Liver (tissue), 8 donors: ENCODE measurements at regions not wholly inside any gene's neighbourhood (a gene's known extent, or its start where the extent isn't known, plus 50 kb on each side); places are given as distances from the start of the nearest gene placed in this dataset.

ENCODE experiments used
- DNase-seq: peaks from one replicate; pipeline ENCODE4 v3.0.0-alpha.2; 2017; ENCODE audit warnings: low spot score
- H3K27ac ChIP-seq, 2 donors: one replicate each; pipeline ENCODE4 v1.7.0; 2013; ENCODE audit warnings: inconsistent platforms in 2 of 2, low read length in 2 of 2, control low read depth in 1 of 2, low read depth in 1 of 2, mild to moderate bottlenecking in 1 of 2
- H3K27me3 ChIP-seq, 4 donors: one replicate each; pipeline versions ENCODE4 v1.6.1 to v1.7.0; 2013; ENCODE audit warnings: low read length in 3 of 4, inconsistent platforms in 1 of 4, mild to moderate bottlenecking in 1 of 4, moderate library complexity in 1 of 4; ENCODE audit not compliant: control insufficient read depth in 4 of 4, insufficient read depth in 4 of 4
- H3K36me3 ChIP-seq, 4 donors: one replicate each; pipeline versions ENCODE4 v1.6.1 to v1.7.0; 2013; ENCODE audit warnings: low read length in 3 of 4, mild to moderate bottlenecking in 3 of 4, low read depth in 1 of 4, moderate library complexity in 1 of 4; ENCODE audit not compliant: control insufficient read depth in 4 of 4, insufficient read depth in 3 of 4
- H3K4me1 ChIP-seq, 4 donors: one replicate each; pipeline versions ENCODE4 v1.6.1 to v1.7.0; 2013; ENCODE audit warnings: low read length in 3 of 4, mild to moderate bottlenecking in 3 of 4, moderate library complexity in 1 of 4; ENCODE audit not compliant: control insufficient read depth in 4 of 4, insufficient read depth in 4 of 4
- H3K4me3 ChIP-seq, 3 donors: one replicate each; pipeline versions ENCODE4 v1.6.1 to v1.7.0; 2013; ENCODE audit warnings: low read length in 3 of 3, control low read depth in 1 of 3, low read depth in 1 of 3, mild to moderate bottlenecking in 1 of 3
- H3K9ac ChIP-seq, 2 donors: one replicate each; pipeline ENCODE4 v1.7.0; 2013; ENCODE audit warnings: low read length in 2 of 2, mild to moderate bottlenecking in 2 of 2, moderate library complexity in 2 of 2, control low read depth in 1 of 2, low read depth in 1 of 2
- H3K9me3 ChIP-seq, 4 donors: one replicate each; pipeline versions ENCODE4 v1.6.1 to v1.7.0; 2013; ENCODE audit warnings: low read length in 3 of 4; ENCODE audit not compliant: control insufficient read depth in 4 of 4
- EGR1 ChIP-seq, 2 donors: IDR thresholded peaks; 2 replicates each; pipeline ENCODE4 v1.6.1; 2016 to 2018; ENCODE audit warnings: antibody characterized with exemption in 2 of 2, low read depth in 2 of 2
- FOXA1 ChIP-seq: IDR thresholded peaks from 2 replicates; pipeline ENCODE4 v1.6.1; 2016; ENCODE audit warnings: antibody characterized with exemption
- FOXA2 ChIP-seq: IDR thresholded peaks from 2 replicates; pipeline ENCODE4 v1.6.1; 2016; ENCODE audit warnings: antibody characterized with exemption
- GABPA ChIP-seq, 2 donors: IDR thresholded peaks in 1 of 2; conservative IDR thresholded peaks in 1 of 2; 2 replicates each; pipeline ENCODE4 v1.6.1; 2016; ENCODE audit warnings: antibody characterized with exemption in 2 of 2, mild to moderate bottlenecking in 1 of 2, moderate library complexity in 1 of 2
- HNF4A ChIP-seq, 2 donors: conservative IDR thresholded peaks; 2 replicates each; pipeline ENCODE4 v1.6.1; 2016; ENCODE audit warnings: antibody characterized with exemption in 2 of 2, mild to moderate bottlenecking in 2 of 2
- HNF4G ChIP-seq: IDR thresholded peaks from 2 replicates; pipeline ENCODE4 v1.6.1; 2016; ENCODE audit warnings: antibody characterized with exemption
- JUND ChIP-seq, 2 donors: IDR thresholded peaks; 2 replicates each; pipeline ENCODE4 v1.6.1; 2016; ENCODE audit warnings: antibody characterized with exemption in 2 of 2
- NR2F2 ChIP-seq: IDR thresholded peaks from 2 replicates; pipeline ENCODE4 v1.6.1; 2016; ENCODE audit warnings: antibody characterized with exemption
- RAD21 ChIP-seq, 2 donors: IDR thresholded peaks; 2 replicates each; pipeline ENCODE4 v1.6.1; 2016; ENCODE audit warnings: antibody characterized with exemption in 2 of 2, mild to moderate bottlenecking in 2 of 2
- RXRA ChIP-seq, 2 donors: IDR thresholded peaks; 2 replicates each; pipeline ENCODE4 v1.6.1; 2017 to 2018; ENCODE audit warnings: antibody characterized with exemption in 2 of 2, mild to moderate bottlenecking in 1 of 2
- SP1 ChIP-seq: IDR thresholded peaks from 2 replicates; pipeline ENCODE4 v1.6.1; 2018; ENCODE audit warnings: antibody characterized with exemption, mild to moderate bottlenecking
- TAF1 ChIP-seq: conservative IDR thresholded peaks from 2 replicates; pipeline ENCODE4 v1.6.1; 2016; ENCODE audit warnings: antibody characterized with exemption, mild to moderate bottlenecking
- YY1 ChIP-seq: IDR thresholded peaks from 2 replicates; pipeline ENCODE4 v1.6.1; 2016; ENCODE audit warnings: antibody characterized with exemption, mild to moderate bottlenecking
- WGBS: extraction: QIAGEN DNeasy Blood & Tissue Kit; methylation state at CpG from one replicate; pipeline ENCODE4 v1.1.7; 2013; 5-methylcytosine and 5-hydroxymethylcytosine counted together
- TF ChIP-seq, protein P1 (sequence below): IDR thresholded peaks from 2 replicates; pipeline ENCODE4 v1.6.1; 2016; ENCODE audit warnings: antibody characterized with exemption
- TF ChIP-seq, protein P2 (sequence below): IDR thresholded peaks from 2 replicates; pipeline ENCODE4 v1.6.1; 2016; ENCODE audit warnings: antibody characterized with exemption
- TF ChIP-seq, protein P3 (sequence below): IDR thresholded peaks from 2 replicates; pipeline ENCODE4 v1.6.1; 2016; ENCODE audit warnings: antibody characterized with exemption, mild to moderate bottlenecking
- TF ChIP-seq, protein P4 (sequence below): IDR thresholded peaks from 2 replicates; pipeline ENCODE4 v1.6.1; 2016; ENCODE audit warnings: antibody characterized with exemption
- TF ChIP-seq, protein P5 (sequence below): fragments of 150-350 bp; IDR thresholded peaks from 2 replicates; pipeline ENCODE4 v1.5.1; 2017; ENCODE audit warnings: improper control_type of control experiment, low read depth, low read length; ENCODE audit not compliant: missing input control
- donor health status: healthy.
- donor health status: healthy.
- donor health status: healthy.
- donor health status: healthy.
- donor health status: healthy.

- Histone ChIP-seq H3K9me3 (no peaks in the 10 kb centered on the region), H3K9ac (no peak overlapping the region), H3K27me3 (peaks cover 0 to 3% (median 0%) of the 10 kb centered on the region in 4 donors), H3K36me3 (no peaks in the 10 kb centered on the region), H3K4me3 (no peak overlapping the region), H3K4me1 (no peaks in the 10 kb centered on the region), H3K27ac (no peak overlapping the region)
- TF ChIP-seq, protein P1, sequence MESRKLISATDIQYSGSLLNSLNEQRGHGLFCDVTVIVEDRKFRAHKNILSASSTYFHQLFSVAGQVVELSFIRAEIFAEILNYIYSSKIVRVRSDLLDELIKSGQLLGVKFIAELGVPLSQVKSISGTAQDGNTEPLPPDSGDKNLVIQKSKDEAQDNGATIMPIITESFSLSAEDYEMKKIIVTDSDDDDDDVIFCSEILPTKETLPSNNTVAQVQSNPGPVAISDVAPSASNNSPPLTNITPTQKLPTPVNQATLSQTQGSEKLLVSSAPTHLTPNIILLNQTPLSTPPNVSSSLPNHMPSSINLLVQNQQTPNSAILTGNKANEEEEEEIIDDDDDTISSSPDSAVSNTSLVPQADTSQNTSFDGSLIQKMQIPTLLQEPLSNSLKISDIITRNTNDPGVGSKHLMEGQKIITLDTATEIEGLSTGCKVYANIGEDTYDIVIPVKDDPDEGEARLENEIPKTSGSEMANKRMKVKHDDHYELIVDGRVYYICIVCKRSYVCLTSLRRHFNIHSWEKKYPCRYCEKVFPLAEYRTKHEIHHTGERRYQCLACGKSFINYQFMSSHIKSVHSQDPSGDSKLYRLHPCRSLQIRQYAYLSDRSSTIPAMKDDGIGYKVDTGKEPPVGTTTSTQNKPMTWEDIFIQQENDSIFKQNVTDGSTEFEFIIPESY, result no peak
- TF ChIP-seq FOXA2, result no peak
- TF ChIP-seq JUND (IDR thresholded peaks at IDR 0.05), result no peak
- no peak for TF ChIP-seq GABPA (IDR thresholded peaks at IDR 0.05 in 1 of 2, conservative IDR thresholded peaks at IDR 0.05 in 1 of 2)
- TF ChIP-seq RAD21 (IDR thresholded peaks at IDR 0.05), result no peak
- no peak for TF ChIP-seq HNF4A (conservative IDR thresholded peaks at IDR 0.05)
- TF ChIP-seq, protein P2, sequence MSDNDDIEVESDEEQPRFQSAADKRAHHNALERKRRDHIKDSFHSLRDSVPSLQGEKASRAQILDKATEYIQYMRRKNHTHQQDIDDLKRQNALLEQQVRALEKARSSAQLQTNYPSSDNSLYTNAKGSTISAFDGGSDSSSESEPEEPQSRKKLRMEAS, result no peak
- TF ChIP-seq, protein P3, sequence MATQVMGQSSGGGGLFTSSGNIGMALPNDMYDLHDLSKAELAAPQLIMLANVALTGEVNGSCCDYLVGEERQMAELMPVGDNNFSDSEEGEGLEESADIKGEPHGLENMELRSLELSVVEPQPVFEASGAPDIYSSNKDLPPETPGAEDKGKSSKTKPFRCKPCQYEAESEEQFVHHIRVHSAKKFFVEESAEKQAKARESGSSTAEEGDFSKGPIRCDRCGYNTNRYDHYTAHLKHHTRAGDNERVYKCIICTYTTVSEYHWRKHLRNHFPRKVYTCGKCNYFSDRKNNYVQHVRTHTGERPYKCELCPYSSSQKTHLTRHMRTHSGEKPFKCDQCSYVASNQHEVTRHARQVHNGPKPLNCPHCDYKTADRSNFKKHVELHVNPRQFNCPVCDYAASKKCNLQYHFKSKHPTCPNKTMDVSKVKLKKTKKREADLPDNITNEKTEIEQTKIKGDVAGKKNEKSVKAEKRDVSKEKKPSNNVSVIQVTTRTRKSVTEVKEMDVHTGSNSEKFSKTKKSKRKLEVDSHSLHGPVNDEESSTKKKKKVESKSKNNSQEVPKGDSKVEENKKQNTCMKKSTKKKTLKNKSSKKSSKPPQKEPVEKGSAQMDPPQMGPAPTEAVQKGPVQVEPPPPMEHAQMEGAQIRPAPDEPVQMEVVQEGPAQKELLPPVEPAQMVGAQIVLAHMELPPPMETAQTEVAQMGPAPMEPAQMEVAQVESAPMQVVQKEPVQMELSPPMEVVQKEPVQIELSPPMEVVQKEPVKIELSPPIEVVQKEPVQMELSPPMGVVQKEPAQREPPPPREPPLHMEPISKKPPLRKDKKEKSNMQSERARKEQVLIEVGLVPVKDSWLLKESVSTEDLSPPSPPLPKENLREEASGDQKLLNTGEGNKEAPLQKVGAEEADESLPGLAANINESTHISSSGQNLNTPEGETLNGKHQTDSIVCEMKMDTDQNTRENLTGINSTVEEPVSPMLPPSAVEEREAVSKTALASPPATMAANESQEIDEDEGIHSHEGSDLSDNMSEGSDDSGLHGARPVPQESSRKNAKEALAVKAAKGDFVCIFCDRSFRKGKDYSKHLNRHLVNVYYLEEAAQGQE, result no peak
- TF ChIP-seq TAF1, result no peak
- TF ChIP-seq YY1, result no peak
- no peak for TF ChIP-seq HNF4G
- TF ChIP-seq, protein P4, sequence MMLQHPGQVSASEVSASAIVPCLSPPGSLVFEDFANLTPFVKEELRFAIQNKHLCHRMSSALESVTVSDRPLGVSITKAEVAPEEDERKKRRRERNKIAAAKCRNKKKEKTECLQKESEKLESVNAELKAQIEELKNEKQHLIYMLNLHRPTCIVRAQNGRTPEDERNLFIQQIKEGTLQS, result no peak
- TF ChIP-seq, protein P5, sequence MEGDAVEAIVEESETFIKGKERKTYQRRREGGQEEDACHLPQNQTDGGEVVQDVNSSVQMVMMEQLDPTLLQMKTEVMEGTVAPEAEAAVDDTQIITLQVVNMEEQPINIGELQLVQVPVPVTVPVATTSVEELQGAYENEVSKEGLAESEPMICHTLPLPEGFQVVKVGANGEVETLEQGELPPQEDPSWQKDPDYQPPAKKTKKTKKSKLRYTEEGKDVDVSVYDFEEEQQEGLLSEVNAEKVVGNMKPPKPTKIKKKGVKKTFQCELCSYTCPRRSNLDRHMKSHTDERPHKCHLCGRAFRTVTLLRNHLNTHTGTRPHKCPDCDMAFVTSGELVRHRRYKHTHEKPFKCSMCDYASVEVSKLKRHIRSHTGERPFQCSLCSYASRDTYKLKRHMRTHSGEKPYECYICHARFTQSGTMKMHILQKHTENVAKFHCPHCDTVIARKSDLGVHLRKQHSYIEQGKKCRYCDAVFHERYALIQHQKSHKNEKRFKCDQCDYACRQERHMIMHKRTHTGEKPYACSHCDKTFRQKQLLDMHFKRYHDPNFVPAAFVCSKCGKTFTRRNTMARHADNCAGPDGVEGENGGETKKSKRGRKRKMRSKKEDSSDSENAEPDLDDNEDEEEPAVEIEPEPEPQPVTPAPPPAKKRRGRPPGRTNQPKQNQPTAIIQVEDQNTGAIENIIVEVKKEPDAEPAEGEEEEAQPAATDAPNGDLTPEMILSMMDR, result no peak
- no peak for TF ChIP-seq EGR1 (IDR thresholded peaks at IDR 0.05; ENCODE audit: low read depth in 2 of 2)
- TF ChIP-seq SP1, result no peak
- TF ChIP-seq RXRA (IDR thresholded peaks at IDR 0.05), result no peak
- no peak for TF ChIP-seq NR2F2
- no peak for TF ChIP-seq FOXA1
- no peak for DNase-seq
- 46% methylated on average over 5 of the region's 5 CpGs for WGBS
Measured at GRCh38 chr2:5070257-5070656, 621.9 kb upstream of the SOX11 start.

DNA sequence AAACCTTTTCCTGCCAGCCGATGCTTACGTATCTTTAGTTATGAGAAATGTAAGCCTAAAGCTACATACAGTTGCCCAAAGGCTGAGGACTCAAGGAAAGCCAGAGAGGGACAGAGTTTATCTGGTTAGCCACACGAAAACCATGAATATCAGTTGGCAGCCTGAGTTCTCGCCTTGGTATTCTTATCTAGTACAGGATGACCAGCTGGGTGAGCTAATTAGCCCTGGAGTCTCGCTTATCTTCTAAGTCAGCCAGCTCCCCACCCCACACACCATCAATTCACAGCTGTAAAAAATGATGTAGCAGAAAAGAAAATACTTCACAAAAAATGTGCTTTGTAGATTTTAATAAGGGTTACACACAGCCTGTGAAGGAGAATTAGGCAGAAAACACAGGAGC is 617.5 kb upstream of the SOX11 start:
- H3K36me3 ChIP-seq, result no peaks in the 10 kb centered on the region
- no peak overlapping the region for H3K27ac ChIP-seq
- H3K4me1 ChIP-seq, result no peaks in the 10 kb centered on the region
- H3K9me3 ChIP-seq, result no peaks in the 10 kb centered on the region
- H3K9ac ChIP-seq, result no peak overlapping the region
- no peak overlapping the region for H3K4me3 ChIP-seq
- no peaks in the 10 kb centered on the region for H3K27me3 ChIP-seq
- no peak for DNase-seq
- WGBS, result 37% methylated on average over 5 of the region's 5 CpGs
- TF ChIP-seq FOXA2 (no peak), RAD21 (IDR thresholded peaks at IDR 0.05) (no peak), HNF4G (no peak), NR2F2 (no peak), TAF1 (no peak), EGR1 (IDR thresholded peaks at IDR 0.05; ENCODE audit: low read depth in 2 of 2) (no peak), HNF4A (conservative IDR thresholded peaks at IDR 0.05) (no peak), FOXA1 (no peak)
- TF ChIP-seq, protein P1, result no peak
- TF ChIP-seq, protein P3, result no peak
